Panc1 (cell line): ENCODE measurements at regions not wholly inside any gene's neighbourhood (a gene's known extent, or its start where the extent isn't known, plus 50 kb on each side); places are given as distances from the start of the nearest gene placed in this dataset.
"Not testable (repeated sequence)": the region's sequence is repeated elsewhere in the genome, so short reads cannot be mapped to it uniquely, and the experiment has no call there.

Experiments used
- ATAC-seq: fragments of 200-7000 bp; cut with Tn5 transposase; 2 replicates; pipeline ENCODE4 v1.9.1; 2020; ENCODE audit warnings: mild to moderate bottlenecking, moderate library complexity
- BruUV-seq: library from RNA; stranded (reverse); fragments of 400-500 nt; replicated peaks from 2 replicates; lab custom pipeline; 2021; lab: Mats Ljungman, UMichigan
- CTCF ChIA-PET: fragments of 300-600 bp; sonication (Branson Sonifier 250); formaldehyde crosslinking; loops from one replicate; lab custom pipeline; 2022; ENCODE audit warnings: antibody characterized with exemption; lab: Charles Lee
- POLR2A ChIA-PET: fragments of 300-600 bp; sonication (Branson Sonifier 250); formaldehyde crosslinking; loops from one replicate; lab custom pipeline; 2022; ENCODE audit warnings: antibody characterized with exemption; lab: Charles Lee
- DNase-seq: peaks from one replicate; pipeline ENCODE4 v3.0.0-alpha.2; 2010; ENCODE audit warnings: low read depth, low spot score
- H3K27ac ChIP-seq: 2 replicates; pipeline ENCODE4 v1.5.1; 2011; ENCODE audit warnings: mild to moderate bottlenecking, low read length, inconsistent platforms
- H3K27me3 ChIP-seq: fragments of 200-500 bp; sonication (Bioruptor generic); 2 replicates; pipeline ENCODE4 v1.6.0; 2014; ENCODE audit warnings: low read length, inconsistent platforms; ENCODE audit not compliant: control insufficient read depth, insufficient read depth
- H3K36me3 ChIP-seq: fragments of 200-500 bp; sonication (Bioruptor generic); 2 replicates; pipeline ENCODE4 v1.5.1; 2014; ENCODE audit warnings: inconsistent platforms, mild to moderate bottlenecking, low read length, moderate library complexity; ENCODE audit not compliant: control insufficient read depth, insufficient read depth
- H3K4me1 ChIP-seq: 2 replicates; pipeline ENCODE4 v1.5.1; 2011; ENCODE audit warnings: inconsistent platforms, mild to moderate bottlenecking, low read length, moderate library complexity; ENCODE audit not compliant: control insufficient read depth, insufficient read depth
- H3K4me3 ChIP-seq, 2 experiments: 2 replicates each; pipeline ENCODE4 v1.5.1; 2011 to 2012; ENCODE audit warnings: low read depth in 2 of 2, low read length in 2 of 2, mild to moderate bottlenecking in 2 of 2, inconsistent platforms in 1 of 2, moderate library complexity in 1 of 2
- H3K9me3 ChIP-seq: fragments of 200-500 bp; sonication (Bioruptor generic); 2 replicates; pipeline ENCODE4 v1.5.1; 2014; ENCODE audit warnings: low read depth, mild to moderate bottlenecking, inconsistent platforms, low read length, moderate library complexity; ENCODE audit not compliant: control insufficient read depth, insufficient read depth
- POLR2AphosphoS5 ChIP-seq: IDR thresholded peaks from 2 replicates; pipeline ENCODE4 v1.6.1; 2012; ENCODE audit warnings: mild to moderate bottlenecking, low read depth, low read length, moderate library complexity
- SIN3A ChIP-seq: IDR thresholded peaks from 2 replicates; pipeline ENCODE4 v1.6.1; 2012; ENCODE audit warnings: low read depth, mild to moderate bottlenecking, low read length, moderate library complexity, borderline replicate concordance; ENCODE audit not compliant: insufficient read depth
- TCF7L2 ChIP-seq: IDR thresholded peaks from 2 replicates; pipeline ENCODE4 v1.6.1; 2011; ENCODE audit warnings: mild to moderate bottlenecking, low read depth, low read length, inconsistent platforms
- in situ Hi-C: cut with HindIII; loops from 2 replicates; pipeline ENCODE4 v1.10.0; 2016; ENCODE audit warnings: low sequenced_read_pairs, low pct_unique_long_range_greater_than_20kb
- intact Hi-C: fragments of 100-400 bp; cut with micrococcal nuclease; formaldehyde crosslinking; loops from one replicate; pipeline ENCODE4 v1.10.0; 2022; ENCODE audit not compliant: unreplicated experiment
- TF ChIP-seq, protein P1 (sequence below): fragments of 450-650 bp; IDR thresholded peaks from 2 replicates; pipeline ENCODE4 v1.5.1; 2017; ENCODE audit warnings: mild to moderate bottlenecking
- TF ChIP-seq, protein P2 (sequence below), 2 experiments: IDR thresholded peaks; 2 replicates each; pipeline ENCODE4 v1.6.1; 2011 to 2012; ENCODE audit warnings: low read depth in 2 of 2, control low read depth in 1 of 2, low read length in 1 of 2, mild to moderate bottlenecking in 1 of 2, moderate library complexity in 1 of 2; ENCODE audit not compliant: insufficient read depth in 1 of 2

GRCh38 chr1:181184621-181185020 is 96.1 kb downstream of the IER5 start:
- DNase-seq (no peak), ATAC-seq (no peak)
- no peak overlapping the region for H3K4me3 ChIP-seq
- in situ Hi-C loops (no loop called here), intact Hi-C loops (no loop called here)
- CTCF ChIA-PET: interaction anchor here (0.5 kb wide), 1 partner anchor 128 kb away, joined by 3 read pairs; no protein-coding TSS in a partner anchor
- no peak overlapping the region for H3K27ac ChIP-seq
- TF ChIP-seq, protein P1, sequence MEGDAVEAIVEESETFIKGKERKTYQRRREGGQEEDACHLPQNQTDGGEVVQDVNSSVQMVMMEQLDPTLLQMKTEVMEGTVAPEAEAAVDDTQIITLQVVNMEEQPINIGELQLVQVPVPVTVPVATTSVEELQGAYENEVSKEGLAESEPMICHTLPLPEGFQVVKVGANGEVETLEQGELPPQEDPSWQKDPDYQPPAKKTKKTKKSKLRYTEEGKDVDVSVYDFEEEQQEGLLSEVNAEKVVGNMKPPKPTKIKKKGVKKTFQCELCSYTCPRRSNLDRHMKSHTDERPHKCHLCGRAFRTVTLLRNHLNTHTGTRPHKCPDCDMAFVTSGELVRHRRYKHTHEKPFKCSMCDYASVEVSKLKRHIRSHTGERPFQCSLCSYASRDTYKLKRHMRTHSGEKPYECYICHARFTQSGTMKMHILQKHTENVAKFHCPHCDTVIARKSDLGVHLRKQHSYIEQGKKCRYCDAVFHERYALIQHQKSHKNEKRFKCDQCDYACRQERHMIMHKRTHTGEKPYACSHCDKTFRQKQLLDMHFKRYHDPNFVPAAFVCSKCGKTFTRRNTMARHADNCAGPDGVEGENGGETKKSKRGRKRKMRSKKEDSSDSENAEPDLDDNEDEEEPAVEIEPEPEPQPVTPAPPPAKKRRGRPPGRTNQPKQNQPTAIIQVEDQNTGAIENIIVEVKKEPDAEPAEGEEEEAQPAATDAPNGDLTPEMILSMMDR: no peak
- TF ChIP-seq SIN3A (no peak), POLR2AphosphoS5 (no peak), TCF7L2 (no peak)
- TF ChIP-seq, protein P2, sequence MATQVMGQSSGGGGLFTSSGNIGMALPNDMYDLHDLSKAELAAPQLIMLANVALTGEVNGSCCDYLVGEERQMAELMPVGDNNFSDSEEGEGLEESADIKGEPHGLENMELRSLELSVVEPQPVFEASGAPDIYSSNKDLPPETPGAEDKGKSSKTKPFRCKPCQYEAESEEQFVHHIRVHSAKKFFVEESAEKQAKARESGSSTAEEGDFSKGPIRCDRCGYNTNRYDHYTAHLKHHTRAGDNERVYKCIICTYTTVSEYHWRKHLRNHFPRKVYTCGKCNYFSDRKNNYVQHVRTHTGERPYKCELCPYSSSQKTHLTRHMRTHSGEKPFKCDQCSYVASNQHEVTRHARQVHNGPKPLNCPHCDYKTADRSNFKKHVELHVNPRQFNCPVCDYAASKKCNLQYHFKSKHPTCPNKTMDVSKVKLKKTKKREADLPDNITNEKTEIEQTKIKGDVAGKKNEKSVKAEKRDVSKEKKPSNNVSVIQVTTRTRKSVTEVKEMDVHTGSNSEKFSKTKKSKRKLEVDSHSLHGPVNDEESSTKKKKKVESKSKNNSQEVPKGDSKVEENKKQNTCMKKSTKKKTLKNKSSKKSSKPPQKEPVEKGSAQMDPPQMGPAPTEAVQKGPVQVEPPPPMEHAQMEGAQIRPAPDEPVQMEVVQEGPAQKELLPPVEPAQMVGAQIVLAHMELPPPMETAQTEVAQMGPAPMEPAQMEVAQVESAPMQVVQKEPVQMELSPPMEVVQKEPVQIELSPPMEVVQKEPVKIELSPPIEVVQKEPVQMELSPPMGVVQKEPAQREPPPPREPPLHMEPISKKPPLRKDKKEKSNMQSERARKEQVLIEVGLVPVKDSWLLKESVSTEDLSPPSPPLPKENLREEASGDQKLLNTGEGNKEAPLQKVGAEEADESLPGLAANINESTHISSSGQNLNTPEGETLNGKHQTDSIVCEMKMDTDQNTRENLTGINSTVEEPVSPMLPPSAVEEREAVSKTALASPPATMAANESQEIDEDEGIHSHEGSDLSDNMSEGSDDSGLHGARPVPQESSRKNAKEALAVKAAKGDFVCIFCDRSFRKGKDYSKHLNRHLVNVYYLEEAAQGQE (IDR thresholded peaks at IDR 0.05; ENCODE audit: insufficient read depth in 1 of 2, low read depth in 2 of 2, low read length in 1 of 2): no peak
- H3K4me1 ChIP-seq: no peaks in the 10 kb centered on the region
- no peaks in the 10 kb centered on the region for H3K36me3 ChIP-seq
- POLR2A ChIA-PET: no interaction called here
- H3K27me3 ChIP-seq: peaks cover 11% of the 10 kb centered on the region
- H3K9me3 ChIP-seq: no peaks in the 10 kb centered on the region
- BruUV-seq: no TSS peak

- ChIA-PET CTCF (interaction anchor here (0.6 to 0.7 kb wide), 2 partner anchors 240 to 670 kb away, joined by 3 to 10 read pairs; no protein-coding TSS in a partner anchor), POLR2A (no interaction called here)
- ATAC-seq (no peak), DNase-seq (no peak)
- Histone ChIP-seq H3K4me3 (no peak overlapping the region), H3K36me3 (no peaks in the 10 kb centered on the region), H3K27me3 (peaks cover 11% of the 10 kb centered on the region), H3K9me3 (no peaks in the 10 kb centered on the region), H3K4me1 (no peaks in the 10 kb centered on the region), H3K27ac (no peak overlapping the region)
- intact Hi-C loops: no loop called here
- no TSS peak for BruUV-seq
- TF ChIP-seq SIN3A (no peak), POLR2AphosphoS5 (no peak)
- TF ChIP-seq, protein P2 (IDR thresholded peaks at IDR 0.05; ENCODE audit: insufficient read depth in 1 of 2, low read depth in 2 of 2, low read length in 1 of 2): no peak
- in situ Hi-C loops: no loop called here
Observed at GRCh38 chr1:181185461-181185860, 97.0 kb downstream of the IER5 start.

DNA sequence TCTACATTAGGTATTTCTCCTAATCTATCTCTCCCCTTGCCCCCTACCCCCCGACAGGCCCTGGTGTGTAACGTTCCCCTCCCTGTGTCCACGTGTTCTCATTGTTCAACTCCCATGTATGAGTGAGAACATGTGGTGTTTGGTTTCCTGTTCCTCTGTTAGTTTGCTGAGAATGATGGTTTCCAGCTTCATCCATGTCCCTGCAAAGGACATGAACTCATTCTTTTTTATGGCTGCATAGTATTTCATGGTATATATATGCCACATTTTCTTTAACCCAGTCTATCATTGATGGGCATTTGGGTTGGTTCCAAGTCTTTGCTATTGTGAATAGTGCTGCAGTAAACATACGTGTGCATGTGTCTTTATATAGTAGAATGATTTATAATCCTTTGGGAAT is 97.6 kb downstream of the IER5 start:
- POLR2A ChIA-PET, H3K36me3 ChIP-seq, H3K9me3 ChIP-seq, H3K4me3 ChIP-seq, H3K4me1 ChIP-seq, ATAC-seq, BruUV-seq, DNase-seq, H3K27ac ChIP-seq, intact Hi-C loops, in situ Hi-C loops: not testable (repeated sequence)
- H3K27me3 ChIP-seq: peaks cover 11% of the 10 kb centered on the region
- CTCF ChIA-PET: interaction anchor here (1.3 kb wide), 1 partner anchor 239 kb away, joined by 3 read pairs; no protein-coding TSS in a partner anchor
